ENCODE measurements at regions not wholly inside any gene's neighbourhood (a gene's known extent, or its start where the extent isn't known, plus 50 kb on each side); places are given as distances from the start of the nearest gene placed in this dataset.

GRCh38 chr5:2007496-2007877, 124.8 kb upstream of the IRX4 start:
- TF ChIP-seq EZH2phosphoT487 (IDR thresholded peaks at IDR 0.05; ENCODE audit: borderline replicate concordance, low read length), result no peak
- no peak for TF ChIP-seq CTCF (IDR thresholded peaks at IDR 0.05; ENCODE audit: low read depth, low read length, poor library complexity, severe bottlenecking)
- no peak overlapping the region for H3K4me3 ChIP-seq (ENCODE audit: low read length)
- H3K27me3 ChIP-seq (ENCODE audit: control insufficient read depth, low read length), result no peaks in the 10 kb centered on the region
- H3K4me1 ChIP-seq (ENCODE audit: control insufficient read depth, low read length), result no peaks in the 10 kb centered on the region
- H3K9me2 ChIP-seq (replicated peaks; ENCODE audit: control insufficient read depth, low read length), result no peaks in the 10 kb centered on the region
- no peaks in the 10 kb centered on the region for H3K36me3 ChIP-seq (ENCODE audit: control insufficient read depth, low read length)
- no peak overlapping the region for H3K4me2 ChIP-seq (ENCODE audit: low read length)
- H3K79me2 ChIP-seq (ENCODE audit: control insufficient read depth, low read length), result no peaks in the 10 kb centered on the region
- H3K9me3 ChIP-seq (ENCODE audit: control insufficient read depth, insufficient read depth, low read length), result no peaks in the 10 kb centered on the region
- H4K20me1 ChIP-seq (ENCODE audit: control insufficient read depth, insufficient read depth, low read depth, low read length), result no peaks in the 10 kb centered on the region
- no peak overlapping the region for H3K27ac ChIP-seq (ENCODE audit: low read depth, low read length)
- no peaks in the 10 kb centered on the region for H3F3A ChIP-seq (ENCODE audit: control insufficient read depth, insufficient read depth)

GRCh38 chr5:2006971-2007291, 124.2 kb upstream of the IRX4 start:
- Histone ChIP-seq H3K9me3 (ENCODE audit: control insufficient read depth, insufficient read depth, low read length) (no peaks in the 10 kb centered on the region), H4K20me1 (ENCODE audit: control insufficient read depth, insufficient read depth, low read depth, low read length) (no peaks in the 10 kb centered on the region), H3K4me2 (ENCODE audit: low read length) (no peak overlapping the region), H3K27ac (ENCODE audit: low read depth, low read length) (no peak overlapping the region), H3K9me2 (replicated peaks; ENCODE audit: control insufficient read depth, low read length) (no peaks in the 10 kb centered on the region), H3F3A (ENCODE audit: control insufficient read depth, insufficient read depth) (no peaks in the 10 kb centered on the region), H3K4me1 (ENCODE audit: control insufficient read depth, low read length) (no peaks in the 10 kb centered on the region), H3K4me3 (ENCODE audit: low read length) (no peak overlapping the region), H3K27me3 (ENCODE audit: control insufficient read depth, low read length) (no peaks in the 10 kb centered on the region), H3K79me2 (ENCODE audit: control insufficient read depth, low read length) (no peaks in the 10 kb centered on the region), H3K36me3 (ENCODE audit: control insufficient read depth, low read length) (no peaks in the 10 kb centered on the region)
- TF ChIP-seq EZH2phosphoT487 (IDR thresholded peaks at IDR 0.05; ENCODE audit: borderline replicate concordance, low read length), result no peak
- TF ChIP-seq CTCF (IDR thresholded peaks at IDR 0.05; ENCODE audit: low read depth, low read length, poor library complexity, severe bottlenecking), result no peak

GRCh38 chr5:2006193-2006970, 123.7 kb upstream of the IRX4 start:
- H3K4me1 ChIP-seq (ENCODE audit: control insufficient read depth, low read length), result no peaks in the 10 kb centered on the region

More at GRCh38 chr5:2006193-2006970, 123.7 kb upstream of the IRX4 start:
- Histone ChIP-seq H3K9me3 (ENCODE audit: control insufficient read depth, insufficient read depth, low read length) (no peaks in the 10 kb centered on the region), H4K20me1 (ENCODE audit: control insufficient read depth, insufficient read depth, low read depth, low read length) (no peaks in the 10 kb centered on the region), H3K4me3 (ENCODE audit: low read length) (no peak overlapping the region), H3K27me3 (ENCODE audit: control insufficient read depth, low read length) (no peaks in the 10 kb centered on the region), H3K4me2 (ENCODE audit: low read length) (no peak overlapping the region), H3K9me2 (replicated peaks; ENCODE audit: control insufficient read depth, low read length) (no peaks in the 10 kb centered on the region), H3F3A (ENCODE audit: control insufficient read depth, insufficient read depth) (no peaks in the 10 kb centered on the region), H3K27ac (ENCODE audit: low read depth, low read length) (no peak overlapping the region), H3K36me3 (ENCODE audit: control insufficient read depth, low read length) (no peaks in the 10 kb centered on the region), H3K79me2 (ENCODE audit: control insufficient read depth, low read length) (no peaks in the 10 kb centered on the region)
- TF ChIP-seq EZH2phosphoT487 (IDR thresholded peaks at IDR 0.05; ENCODE audit: borderline replicate concordance, low read length), result no peak
- no peak for TF ChIP-seq CTCF (IDR thresholded peaks at IDR 0.05; ENCODE audit: low read depth, low read length, poor library complexity, severe bottlenecking)

Data from DOHH2 (cell line).